ENCODE measurements at regions not wholly inside any gene's neighbourhood (a gene's known extent, or its start where the extent isn't known, plus 50 kb on each side); places are given as distances from the start of the nearest gene placed in this dataset.

DNA sequence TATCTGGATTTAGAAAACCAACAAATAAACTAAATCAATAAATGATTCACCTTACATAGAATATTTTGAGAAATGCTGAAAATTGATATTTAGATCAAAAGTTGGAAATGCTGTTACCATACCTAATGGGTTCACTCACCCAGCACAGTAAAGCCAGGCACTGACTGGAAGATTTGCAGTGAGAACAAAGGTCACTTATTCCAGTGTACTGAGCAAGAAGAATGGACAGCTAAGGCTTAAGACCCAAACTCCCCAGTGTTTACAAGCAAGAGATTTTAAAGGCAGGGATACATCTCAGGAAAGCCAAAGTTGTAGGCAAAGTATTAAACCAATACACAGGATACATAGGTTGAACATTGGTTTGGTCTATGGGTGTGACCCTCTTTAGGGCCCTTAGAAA lies 523.9 kb upstream of the PCDH9 start:
- DNase-seq, result no peak

DNA sequence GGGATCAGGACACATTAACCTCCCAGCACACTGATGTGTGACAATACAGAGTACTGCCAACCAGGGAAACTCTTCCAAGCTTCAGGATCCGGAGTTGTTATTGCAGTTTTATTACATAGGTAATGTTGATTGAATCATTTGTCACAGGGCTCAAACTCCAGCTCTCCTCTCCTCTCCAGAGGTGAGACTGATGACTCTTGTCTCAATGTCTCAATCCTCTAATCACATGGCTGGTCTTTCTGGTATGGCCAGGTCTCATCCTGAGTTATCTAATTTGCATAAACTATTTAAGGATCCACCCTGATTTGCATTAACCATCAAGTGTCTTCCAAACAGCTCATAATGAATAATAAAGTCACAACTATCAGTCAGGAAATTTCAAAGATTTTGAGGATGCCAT lies 522.6 kb upstream of the PCDH9 start:
- no peak for DNase-seq

- no peak for DNase-seq
These were observed 512.3 kb upstream of the PCDH9 start for GRCh38 chr13:67742478-67742877.

DNA sequence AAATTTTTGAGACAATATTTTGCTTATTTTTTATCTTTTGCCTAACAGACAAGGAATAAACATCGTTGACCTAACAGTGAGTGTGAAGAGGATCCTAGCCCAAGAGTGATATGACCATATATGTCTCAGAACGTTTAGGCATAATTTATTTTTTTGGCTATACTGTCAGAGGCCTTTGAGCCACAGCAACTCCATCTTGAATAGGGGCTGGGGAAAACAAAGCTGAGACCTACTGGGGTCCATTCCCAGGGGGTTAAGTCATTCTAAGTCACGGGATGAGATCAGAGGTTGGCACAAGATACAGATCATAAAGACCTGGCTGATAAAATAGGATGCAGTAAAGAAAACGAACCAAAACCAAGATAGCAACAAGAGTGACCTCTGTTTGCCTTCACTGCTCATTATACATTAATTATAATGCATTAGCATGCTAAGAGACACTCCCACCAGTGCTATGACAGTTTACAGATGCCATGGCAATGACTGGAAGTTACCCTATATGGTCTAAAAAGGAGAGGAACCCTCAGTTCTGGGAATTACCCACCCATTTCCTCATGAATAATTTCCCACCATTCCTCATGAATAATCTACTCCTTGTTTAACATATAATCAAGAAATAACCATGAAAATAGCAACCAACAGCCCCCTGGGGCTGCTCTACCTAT lies 510.9 kb upstream of the PCDH9 start:
- DNase-seq, result no peak

- DNase-seq, result no peak
These were observed 506.7 kb upstream of the PCDH9 start for GRCh38 chr13:67736646-67737420.

DNA sequence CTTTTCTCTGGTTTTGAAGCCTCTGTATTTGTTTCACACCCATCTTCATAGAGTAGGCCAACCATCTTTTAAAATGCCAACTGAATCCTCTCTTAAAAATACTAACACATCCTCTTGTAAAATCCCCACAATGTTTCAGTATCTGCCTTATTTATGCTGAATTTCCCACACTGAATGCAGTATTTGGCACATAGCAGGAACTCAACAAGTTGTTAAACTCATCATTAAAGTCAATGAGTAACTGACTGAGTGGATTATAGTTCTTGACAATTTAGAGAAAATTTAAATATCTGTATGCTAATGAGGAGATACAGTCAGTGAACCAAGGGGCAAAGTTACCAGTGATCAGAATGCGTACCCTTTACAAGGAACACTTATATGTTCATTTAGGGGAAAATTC lies 505.5 kb upstream of the PCDH9 start:
- no peak for DNase-seq

DNA sequence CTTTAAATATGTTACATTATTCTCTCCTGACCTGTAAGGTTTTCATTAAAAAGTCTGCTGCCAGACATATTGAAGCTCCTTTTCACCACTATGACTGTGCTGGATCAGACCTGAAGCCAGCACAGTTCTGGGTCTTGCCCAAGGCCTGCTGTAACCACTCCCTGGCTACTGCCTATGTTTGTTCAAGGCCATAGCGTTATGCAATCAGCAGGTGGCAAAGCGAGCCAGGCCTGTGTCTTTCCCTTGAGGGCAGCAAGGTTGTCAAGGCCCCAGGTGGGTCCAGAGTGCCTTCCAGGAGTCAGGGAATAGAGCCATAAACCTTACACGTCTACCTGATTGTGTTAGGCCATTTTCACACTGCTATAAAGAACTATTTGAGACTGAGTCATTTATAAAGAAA lies 496.8 kb upstream of the PCDH9 start:
- no peak for DNase-seq

GRCh38 chr13:67725999-67726398 lies 495.9 kb upstream of the PCDH9 start:
- no peak for DNase-seq

DNA sequence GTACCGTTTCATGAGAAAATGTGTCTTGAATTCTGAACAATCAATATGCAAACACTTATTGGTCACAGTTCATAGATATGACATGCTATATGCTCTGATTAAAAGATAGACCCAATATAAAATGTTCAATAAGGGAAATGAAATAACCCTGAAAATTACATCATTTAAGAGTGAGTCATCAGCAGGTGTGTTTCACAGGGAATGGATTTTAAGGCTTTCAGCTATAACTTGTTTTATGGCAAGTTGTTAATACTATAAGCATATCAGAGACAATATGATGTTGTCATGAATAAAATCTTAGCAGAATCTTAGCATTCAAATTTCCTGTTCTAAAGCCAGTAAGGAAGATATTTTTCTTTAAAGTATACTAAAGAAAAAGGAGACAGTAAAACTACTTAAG lies 483.4 kb upstream of the PCDH9 start:
- DNase-seq, result no peak

DNA sequence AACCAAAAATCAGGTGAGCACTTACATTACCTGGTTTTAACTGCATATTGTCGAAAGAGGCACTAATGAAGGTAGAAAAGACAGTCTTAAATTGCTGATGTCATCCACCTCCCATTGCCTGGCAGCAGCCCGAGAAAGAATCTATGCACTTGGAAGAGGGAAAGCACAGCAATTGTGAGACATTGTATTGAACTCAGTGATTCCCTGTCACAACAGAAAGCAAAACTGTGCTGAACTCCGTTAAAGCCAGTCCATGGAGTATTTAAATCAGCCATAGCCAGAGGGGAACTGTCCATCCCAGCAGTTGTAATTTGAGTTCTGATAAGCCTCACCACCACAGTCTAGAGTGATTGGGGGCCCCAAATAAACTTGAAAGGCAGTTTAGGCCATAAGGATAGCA lies 466.6 kb upstream of the PCDH9 start:
- no peak for DNase-seq

DNA sequence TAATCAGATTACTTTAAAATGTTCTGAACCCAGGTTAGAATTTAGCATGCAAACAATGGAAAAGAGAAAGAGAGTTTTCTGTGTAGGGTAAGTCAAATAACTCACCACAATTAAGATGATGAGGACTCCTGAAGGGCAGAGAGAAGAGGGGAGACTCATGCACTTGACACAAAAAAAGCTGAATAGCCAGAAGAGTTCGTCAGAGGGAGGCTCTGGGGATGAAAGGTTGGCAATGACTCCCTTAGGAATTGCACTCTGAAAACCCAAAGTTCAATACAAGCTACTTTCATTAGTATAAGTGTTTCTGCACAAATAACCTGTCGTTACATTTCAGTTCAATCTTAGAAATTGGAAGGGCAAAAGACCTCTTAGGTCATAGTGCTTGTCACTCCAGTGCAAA lies 434.4 kb upstream of the PCDH9 start:
- DNase-seq, result no peak

- no peak for DNase-seq
These were observed 432.9 kb upstream of the PCDH9 start for GRCh38 chr13:67662997-67663396.

DNA sequence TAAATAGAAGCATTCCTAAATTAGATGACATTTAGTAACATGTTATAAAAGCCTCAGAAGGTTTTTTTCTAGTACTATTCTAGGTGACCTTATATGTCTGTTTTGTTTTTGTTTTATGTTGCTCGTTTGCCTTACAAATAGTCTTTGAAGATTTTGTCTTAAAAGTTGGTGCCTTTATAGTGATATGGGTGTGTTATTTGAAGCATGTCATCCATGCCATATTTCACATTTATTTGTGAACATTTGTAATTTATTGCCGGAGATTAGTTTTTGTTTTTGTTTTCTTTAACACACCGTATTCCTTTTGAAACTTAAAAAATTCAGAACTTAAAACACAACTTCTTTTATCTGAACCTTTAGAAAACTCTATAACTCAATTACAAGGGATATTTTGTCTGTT lies 422.8 kb upstream of the PCDH9 start:
- DNase-seq, result no peak

DNA sequence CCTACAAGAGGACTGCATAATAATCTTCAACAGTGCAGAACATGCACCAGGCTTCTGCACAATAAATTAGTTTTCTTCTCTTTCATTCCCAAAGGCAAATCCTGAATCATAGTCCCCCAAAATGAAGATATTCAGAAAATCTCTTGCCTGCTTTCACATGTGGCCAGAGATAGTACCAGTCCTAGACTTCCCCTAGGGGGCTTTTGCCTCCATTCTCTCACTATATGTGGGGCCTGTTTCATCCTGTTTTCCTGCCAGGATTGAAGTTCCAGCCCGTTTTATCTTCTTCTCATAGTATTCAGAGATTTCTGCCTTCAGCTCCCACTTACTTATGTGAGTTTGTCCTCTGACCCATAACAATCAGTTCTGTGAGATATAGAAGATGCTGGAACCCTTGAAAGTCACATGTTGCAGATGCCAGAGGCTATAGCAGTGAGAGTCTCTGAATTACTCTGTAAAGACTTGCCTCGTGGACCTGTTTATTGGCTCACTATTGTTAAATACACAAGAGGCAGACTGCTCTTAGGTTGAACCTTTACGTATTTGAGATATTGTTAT lies 421.9 kb upstream of the PCDH9 start:
- DNase-seq, result no peak

DNA sequence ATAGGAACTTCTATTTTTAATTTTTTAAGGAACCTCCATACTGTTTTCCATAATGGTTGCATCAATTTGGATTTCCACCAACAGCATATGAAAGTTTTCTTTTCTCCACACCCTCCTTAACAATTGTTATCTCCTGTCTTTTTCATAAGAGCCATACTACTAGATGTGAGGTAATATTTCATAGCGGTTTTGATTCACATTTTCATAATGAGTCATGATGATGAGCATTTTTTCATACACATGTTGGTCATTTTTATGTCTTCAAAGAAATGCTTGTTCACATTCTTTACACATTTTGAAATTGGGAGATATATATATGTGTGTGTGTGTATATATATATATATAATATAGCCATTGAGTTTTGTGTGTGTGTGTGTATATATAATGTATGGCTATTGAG lies 420.3 kb upstream of the PCDH9 start:
- no peak for DNase-seq

GRCh38 chr13:67645874-67646467 lies 415.8 kb upstream of the PCDH9 start:
- no peak for DNase-seq

GRCh38 chr13:67643516-67644055 lies 413.4 kb upstream of the PCDH9 start:
- no peak for DNase-seq

DNA sequence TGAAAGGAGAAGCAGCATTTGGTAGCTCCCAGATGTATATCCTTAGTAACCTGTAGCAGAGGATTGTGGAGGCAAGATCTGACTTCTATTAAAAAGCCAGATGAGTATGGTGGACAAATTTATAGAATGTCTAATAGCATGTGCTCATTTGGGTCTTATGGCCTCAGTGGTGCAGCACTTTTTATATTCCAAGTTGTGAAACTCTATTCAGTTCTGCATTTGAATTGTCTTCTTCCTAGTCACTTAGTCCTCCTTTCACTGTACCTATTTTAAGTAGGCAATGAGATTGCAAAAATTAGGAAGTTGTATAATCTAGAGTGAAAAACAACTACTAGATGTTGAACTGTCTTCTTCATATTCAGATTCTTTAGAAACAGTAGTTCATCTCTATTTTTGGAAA lies 412.5 kb upstream of the PCDH9 start:
- DNase-seq, result no peak

DNA sequence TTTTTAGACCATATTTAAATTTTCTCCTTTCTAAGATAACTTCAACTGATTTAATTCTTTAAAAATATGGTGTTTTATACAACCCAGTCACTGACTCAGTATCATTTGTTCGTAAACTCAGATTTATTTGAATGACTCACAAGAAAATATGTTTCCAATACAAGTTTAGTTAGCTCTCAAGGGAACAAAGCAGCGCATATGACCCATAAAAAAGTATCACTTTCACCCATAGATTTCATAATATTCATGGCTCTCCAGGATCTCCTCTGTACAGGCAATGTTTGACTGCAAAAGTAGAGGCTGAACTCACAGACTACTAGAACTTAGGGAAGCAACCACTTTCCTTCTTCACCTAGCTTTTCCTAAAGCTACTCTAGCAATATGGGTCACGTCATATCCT lies 405.6 kb upstream of the PCDH9 start:
- no peak for DNase-seq

- DNase-seq, result no peak
These were observed 402.5 kb upstream of the PCDH9 start for GRCh38 chr13:67632590-67632989.

- DNase-seq, result no peak
These were observed 400.5 kb upstream of the PCDH9 start for GRCh38 chr13:67630640-67631039.

- no peak for DNase-seq
These were observed 393.5 kb upstream of the PCDH9 start for GRCh38 chr13:67623630-67624029.

GRCh38 chr13:67620665-67621064 lies 390.5 kb upstream of the PCDH9 start:
- DNase-seq, result no peak

- DNase-seq, result no peak
These were observed 389.9 kb upstream of the PCDH9 start for GRCh38 chr13:67619995-67620380.
